IPS DF 19.7 (cell line): ENCODE measurements at regions not wholly inside any gene's neighbourhood (a gene's known extent, or its start where the extent isn't known, plus 50 kb on each side); places are given as distances from the start of the nearest gene placed in this dataset.

Experiments
- DNase-seq: peaks from one replicate; pipeline ENCODE4 v3.0.0-alpha.2; 2013; ENCODE audit warnings: low read depth, low spot score

- peak; percentile 95 for DNase-seq
Observed at GRCh38 chr12:115507951-115508722, 769.4 kb downstream of the MED13L start.

GRCh38 chr12:115507560-115507889 is 770.0 kb downstream of the MED13L start:
- no peak for DNase-seq

GRCh38 chr12:115506822-115507559 is 770.5 kb downstream of the MED13L start:
- DNase-seq, result no peak

- no peak for DNase-seq
Observed at GRCh38 chr12:115504306-115505290, 772.9 kb downstream of the MED13L start.

DNA sequence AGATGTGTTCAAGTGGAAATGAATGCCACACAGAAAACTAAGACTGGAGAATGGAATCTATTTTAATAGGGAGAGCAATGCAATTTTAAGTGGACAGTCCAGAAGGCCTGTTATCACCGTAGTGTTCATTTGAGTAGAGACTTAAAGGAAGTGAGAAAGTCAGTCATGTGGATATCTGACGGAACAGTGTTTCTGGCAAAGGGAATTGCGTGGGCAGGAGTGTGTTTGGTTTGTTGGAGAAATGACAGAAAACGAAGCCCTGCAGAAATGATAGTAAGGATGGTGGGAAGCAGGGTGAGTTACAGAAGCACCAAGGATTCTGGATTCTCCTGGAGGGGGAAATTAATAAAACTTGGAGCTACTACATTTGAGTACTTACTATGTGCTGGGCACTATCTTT is 776.6 kb downstream of the MED13L start:
- no peak for DNase-seq

DNA sequence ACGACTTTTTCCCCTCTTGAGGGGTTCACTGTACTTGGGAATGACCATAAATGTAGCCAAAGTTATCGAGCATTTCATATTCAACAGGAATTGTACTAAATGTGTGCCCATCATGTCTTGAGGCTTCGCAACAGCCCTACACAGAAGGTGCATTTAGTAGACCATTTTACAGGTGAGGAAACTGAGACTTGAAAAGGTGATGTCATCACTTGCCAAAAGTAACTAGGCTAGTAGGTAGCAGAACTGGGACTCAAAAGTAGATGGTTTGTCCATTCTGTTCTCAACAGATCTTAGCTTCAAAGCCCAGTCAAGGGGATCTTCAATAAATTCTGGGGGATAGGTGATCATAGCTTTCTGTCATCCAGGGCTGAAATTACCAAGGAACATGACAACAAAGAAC is 782.2 kb downstream of the MED13L start:
- no peak for DNase-seq

DNA sequence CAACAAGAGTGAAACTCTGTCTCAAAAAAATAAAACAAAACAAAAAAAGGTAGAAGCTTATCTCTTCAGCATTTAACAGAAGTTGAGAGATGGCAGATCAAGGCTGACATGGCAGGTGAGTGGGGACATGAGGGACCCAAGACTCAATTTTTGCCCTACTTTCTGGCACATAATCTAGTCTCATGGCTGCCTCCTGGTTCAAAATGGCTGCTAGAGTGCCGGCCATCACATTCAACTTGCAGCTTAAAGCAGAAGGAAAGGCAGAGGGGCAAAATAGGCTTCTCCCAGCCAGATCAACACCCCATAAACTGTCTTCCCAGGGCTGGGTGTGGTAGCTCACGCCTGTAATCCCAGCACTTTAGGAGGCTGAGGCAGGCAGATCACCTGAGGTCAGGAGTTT is 784.9 kb downstream of the MED13L start:
- no peak for DNase-seq

GRCh38 chr12:115491511-115492250 is 785.8 kb downstream of the MED13L start:
- DNase-seq, result no peak

DNA sequence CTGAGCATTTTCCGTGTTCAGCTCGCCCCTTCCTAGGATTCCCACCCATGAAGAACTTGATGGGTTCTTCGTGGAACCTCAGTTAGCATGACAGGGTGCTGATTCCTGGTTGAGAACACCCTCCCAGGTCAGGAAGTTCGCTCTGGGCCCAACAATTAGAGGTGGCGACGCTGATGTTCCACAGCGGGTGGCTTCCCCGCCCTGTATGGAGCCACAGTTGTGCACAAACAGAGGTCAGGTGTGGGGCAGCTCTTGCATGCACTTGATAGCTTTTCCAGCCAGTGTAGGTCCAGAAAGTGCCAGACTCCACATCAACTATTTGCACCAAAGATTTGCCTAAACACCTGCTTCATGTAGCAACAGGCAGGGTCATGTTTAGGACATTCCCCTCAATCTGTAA is 788.2 kb downstream of the MED13L start:
- no peak for DNase-seq

GRCh38 chr12:115485967-115486366 is 791.5 kb downstream of the MED13L start:
- DNase-seq, result no peak

DNA sequence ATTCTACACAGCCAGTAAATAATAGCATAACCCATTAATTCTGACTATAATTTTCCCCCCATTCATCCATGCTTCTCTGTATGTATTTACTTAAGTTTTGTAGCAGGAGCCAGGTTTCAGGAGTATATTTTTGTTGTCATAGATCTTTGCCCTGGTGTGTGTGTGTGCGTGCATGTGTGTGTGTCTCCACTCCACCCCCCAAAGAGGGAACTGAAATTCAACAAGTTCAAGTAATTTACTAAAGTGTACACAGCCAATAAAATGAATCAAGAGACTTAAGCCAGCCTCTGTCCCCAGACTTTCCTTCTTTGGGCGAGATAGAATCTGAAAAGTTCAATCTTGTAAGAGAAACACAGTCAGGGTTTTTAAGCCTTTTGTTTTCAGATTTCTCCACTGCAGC is 792.0 kb downstream of the MED13L start:
- no peak for DNase-seq

DNA sequence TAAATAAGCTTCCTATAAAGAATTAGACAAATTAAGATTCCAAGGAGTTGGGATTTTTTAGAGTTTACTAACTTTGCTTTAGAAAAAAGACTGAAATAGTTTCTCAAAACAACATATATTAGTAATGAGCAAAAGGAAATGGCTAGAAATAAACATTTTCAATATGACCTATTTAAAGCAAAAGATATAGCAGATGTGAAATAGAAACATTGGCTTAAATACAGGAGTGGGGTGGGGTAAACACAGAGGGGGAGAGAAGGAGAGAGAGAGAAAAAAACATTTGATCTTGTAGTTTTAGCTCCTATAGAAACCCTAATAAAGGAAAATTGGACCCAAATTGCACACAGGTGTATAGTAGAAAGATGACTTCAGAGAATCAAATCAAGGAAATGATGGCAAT is 794.5 kb downstream of the MED13L start:
- no peak for DNase-seq

DNA sequence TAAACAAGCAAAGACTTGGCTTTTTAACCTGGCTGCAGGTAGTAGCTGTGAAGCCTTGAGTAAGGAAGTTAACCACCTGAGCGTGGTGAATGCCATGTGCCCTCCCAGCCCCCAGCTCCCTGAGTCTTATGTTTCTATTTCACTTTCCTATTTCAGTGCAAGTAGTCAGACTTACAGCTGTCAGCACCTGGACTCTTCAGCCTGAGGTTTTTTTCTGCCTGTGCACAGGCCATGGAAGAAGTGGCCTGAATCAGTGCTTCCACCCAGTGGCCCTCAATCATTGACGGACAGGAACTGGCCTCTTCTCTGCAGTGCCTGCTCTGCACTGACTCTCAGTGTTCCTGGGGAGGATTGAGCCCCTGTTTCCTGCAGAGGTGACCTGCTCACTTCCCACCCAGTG is 796.4 kb downstream of the MED13L start:
- no peak for DNase-seq

- no peak for DNase-seq
Observed at GRCh38 chr12:115478505-115478904, 794.5 kb upstream of the TBX3 start.

- DNase-seq, result no peak
Observed at GRCh38 chr12:115474539-115475353, 790.8 kb upstream of the TBX3 start.

GRCh38 chr12:115473257-115473956 is 789.4 kb upstream of the TBX3 start:
- no peak for DNase-seq

DNA sequence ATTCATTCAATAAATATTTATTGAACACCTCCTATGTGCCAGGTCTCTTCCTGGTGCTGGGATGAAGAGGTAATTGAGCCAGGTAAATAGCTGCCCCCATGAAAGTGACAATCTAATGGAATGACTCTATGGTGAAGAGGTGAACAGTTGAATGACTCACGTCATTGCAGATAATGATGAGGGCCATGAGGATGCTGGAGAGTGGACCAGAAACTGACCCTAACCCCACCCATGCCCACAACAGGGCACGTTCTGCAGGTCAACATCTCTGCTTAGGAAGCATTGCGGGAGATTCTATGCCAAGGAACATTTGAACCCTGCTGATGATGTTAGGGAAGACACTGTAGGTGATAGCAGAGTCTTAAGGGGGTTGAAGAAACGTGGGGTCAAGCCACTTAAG is 788.9 kb upstream of the TBX3 start:
- DNase-seq, result no peak

DNA sequence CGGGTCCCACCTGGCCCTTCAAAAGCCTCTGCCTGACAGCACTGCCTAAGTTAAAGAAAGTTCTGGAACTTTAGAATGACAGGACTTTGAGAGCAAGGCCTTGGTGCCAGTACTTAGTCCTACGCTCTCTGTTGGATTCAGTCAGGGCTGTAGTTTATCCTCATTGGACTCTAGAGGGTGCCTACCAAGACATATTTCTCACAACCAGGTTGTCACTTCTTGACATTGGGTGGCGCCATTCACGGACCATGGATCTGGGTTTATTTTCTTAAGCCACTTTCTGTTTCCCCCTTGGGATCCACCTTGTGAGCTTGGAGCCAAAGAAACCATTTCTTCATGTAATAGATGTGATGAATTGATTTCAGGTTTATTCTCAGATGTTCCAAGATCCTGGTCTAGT is 787.0 kb upstream of the TBX3 start:
- no peak for DNase-seq

DNA sequence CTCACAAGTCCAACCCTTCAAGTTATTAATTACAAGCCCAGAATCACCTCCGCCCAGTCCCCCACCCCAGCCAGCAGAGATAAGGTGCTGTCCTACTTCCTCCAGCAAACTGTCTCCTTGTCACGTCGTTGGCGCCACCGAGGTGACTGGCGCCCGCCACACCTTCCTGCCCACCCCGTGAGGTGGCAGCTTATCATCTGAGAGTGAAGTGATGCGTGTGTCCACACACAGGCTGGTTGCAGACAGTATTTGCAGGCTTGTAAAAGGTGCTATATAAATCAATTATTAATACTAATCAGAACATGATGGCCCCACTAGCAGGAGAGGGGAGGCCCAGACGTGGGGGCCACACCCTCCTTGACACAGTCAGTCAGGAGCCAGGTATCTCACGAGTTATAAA is 786.6 kb upstream of the TBX3 start:
- DNase-seq, result no peak

DNA sequence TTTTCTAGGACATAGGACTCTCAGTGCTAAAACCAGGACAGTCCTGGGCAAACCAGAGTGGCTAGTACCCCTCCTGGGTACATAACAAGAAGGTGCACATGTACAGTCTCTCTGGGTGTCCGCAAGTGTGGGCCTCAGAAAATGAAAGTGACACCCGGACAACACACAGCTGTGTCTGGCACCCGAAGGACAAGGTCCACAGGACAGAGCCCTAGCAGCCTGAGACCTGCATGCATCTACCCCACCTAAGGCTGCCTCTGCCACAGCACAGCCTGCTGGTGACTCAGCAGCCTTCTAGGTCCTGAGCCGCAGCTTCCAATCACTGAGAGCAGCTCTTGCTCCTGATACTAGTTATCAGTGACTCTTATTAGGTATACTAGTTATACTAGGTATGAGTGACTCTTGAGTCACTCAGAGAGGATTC is 784.1 kb upstream of the TBX3 start:
- DNase-seq, result no peak
